ENCODE measurements at regions not wholly inside any gene's neighbourhood (a gene's known extent, or its start where the extent isn't known, plus 50 kb on each side); places are given as distances from the start of the nearest gene placed in this dataset.

DNA sequence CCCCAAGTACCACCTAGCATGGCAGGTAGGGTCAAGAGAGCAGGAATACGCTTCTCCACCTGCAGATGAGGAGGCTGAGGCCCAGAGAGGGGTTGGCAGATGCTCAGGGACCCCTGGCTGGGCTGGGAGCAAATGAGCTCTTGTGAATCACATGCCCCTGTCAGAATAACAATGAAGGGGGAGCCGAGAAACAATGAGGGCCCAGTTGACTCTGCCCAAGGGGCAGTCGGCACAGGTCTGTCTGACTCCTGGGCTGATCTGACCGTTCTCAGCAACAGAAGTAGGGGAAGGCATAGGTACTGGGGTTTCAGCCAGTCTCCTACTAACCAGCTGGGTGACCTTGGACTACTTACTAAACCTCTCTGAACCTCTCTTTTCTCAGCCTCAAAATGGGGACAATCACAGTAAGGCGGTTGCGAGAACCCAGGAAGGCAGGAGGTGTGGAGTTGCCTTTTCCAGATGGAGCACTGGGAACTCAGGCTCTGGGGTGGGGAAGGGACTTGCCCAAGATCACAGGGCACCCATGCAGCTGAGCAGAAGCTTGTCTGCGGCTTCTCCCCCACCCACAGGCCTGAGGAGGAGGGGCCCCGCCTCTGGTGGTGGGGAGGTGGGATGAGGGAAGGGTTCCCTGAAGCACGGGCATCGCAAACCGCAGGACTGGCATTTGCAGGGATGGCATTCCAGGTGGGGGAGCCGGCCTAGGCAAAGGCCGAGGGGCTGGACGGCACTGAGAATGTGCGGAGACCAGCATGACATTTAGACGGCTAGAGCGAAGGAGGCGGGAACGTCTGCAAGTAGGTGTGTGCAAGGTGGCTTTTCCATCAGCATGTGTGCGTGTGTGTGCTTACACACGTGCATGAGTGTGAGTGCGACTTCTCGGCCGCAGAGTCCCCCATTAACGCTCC is 163.0 kb downstream of the MN1 start:
- DNase-seq = no peak

DNA sequence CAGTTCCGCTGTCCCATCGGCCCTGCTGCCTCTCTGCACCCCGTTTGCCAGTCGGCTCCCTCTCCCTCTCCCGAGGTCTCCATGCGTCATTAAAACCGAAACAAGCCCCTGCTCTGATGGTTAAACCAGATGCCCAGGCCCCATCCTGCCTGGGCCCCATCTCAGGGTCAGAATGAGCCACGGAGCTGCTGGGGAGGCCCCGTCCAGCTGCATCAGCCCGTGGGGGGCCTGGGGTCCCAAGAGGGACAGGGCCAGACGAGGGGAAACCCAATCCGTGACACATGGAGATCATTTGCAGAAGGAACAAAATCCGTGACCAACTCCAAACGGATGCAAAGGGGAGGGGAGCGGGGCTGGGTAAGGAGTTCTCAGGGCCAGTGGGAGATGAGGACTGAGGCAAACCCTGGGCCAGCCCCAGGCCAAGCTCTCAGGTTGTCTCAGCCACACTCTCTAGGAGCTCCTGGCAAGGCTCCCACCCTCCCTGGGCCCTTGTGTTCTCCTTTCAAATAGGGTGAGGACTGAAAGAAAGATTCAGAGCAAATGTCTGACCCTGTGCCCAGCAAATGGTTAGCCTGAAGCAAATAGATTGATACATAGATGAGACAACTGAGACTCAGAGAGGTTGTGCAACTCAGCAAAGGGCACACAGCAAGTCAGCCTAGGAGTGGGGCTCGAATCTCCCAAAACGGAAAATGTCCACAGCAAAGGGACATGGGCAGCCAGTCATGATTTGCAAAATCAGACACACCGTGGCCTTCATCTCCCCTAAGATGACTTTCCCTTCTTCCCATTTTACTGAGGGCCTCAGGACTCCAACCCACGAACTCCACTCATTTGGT is 162.1 kb downstream of the MN1 start:
- no peak for DNase-seq

DNA sequence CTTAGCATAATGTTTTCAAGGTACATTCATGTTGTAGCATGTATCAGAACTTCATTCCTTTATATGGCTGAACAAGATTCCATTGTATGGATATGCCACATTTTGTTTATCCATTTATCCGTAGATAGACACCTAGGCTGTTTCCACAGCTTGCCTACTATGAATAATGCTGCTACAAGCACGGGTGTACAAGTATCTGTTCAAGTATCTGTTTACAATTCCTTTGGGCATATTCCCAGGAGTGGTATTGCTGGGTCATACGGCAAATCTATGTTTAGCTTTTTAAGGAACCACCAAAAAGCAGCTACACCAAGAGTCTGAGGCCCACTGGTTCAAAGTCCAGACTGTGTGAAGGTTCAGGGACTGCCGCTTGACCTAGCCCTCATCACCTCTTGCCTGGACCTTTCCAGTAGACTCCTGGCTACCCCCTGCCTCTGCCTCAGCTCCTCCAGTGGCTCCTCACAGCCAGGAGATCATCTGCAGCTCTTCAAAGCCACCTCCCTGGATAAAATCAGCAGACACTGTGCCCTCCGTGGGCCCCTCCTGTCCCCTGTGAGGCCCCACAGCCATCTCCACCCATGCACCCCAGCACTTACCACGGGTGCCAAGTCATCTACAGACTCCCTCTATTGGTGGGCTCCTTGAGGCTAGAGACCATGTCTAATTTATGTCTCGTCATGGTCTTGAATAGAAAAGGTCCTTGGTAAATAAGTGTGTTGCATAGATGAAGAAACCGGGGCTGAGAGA is 160.3 kb downstream of the MN1 start:
- DNase-seq = no peak

DNA sequence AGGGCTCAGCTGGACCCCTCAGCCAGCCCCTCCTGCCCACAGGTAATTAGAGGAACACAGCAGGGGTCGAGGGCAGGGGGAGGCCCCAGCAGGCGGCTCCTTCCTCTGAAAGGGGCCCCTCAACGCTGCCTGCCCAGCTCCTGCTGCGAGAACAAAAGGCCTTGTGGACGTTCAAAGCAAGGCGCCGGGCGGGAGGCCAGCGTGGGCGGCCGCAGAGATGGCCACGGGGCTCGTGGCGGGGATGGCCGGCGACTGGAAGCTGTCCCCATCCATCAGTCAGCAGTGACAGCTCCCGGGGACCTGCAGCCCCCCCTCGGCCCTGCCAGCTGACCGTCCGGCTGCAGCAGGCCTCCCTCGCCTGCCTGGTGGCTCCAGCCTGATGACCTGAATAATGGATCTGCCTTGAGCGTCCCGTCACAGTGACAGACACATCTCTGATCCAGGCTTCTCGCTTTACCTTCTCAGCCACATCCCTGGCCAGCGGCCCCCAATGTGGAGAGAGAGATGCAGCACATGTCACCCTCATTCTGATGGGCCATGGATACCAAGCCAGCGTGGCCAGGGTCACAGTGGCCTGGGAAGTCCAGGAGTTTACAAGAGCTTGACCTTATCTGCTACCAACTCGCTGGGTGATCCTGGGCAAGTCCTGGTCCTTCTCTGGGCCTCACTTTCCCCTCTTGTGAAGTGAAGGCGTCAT is 159.3 kb downstream of the MN1 start:
- DNase-seq = no peak

DNA sequence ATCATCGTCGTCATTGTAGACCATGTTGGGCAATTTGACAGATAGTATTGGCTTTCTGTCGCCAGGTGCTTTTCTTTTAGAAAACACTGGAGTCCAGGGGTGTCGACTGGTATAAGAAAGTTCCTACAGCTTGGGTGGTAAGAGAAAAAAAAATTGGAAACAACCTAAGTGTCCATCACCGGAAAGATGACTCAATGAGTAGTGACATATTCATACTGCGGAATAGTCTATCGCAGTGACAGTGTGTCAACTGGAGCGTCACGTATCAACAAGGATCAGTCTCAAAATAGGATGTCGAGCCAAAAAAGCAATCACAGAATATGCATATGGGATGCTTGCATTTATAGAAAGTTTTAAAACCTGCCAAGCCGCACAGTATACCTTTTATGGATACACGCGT is 157.6 kb downstream of the MN1 start:
- DNase-seq = no peak

DNA sequence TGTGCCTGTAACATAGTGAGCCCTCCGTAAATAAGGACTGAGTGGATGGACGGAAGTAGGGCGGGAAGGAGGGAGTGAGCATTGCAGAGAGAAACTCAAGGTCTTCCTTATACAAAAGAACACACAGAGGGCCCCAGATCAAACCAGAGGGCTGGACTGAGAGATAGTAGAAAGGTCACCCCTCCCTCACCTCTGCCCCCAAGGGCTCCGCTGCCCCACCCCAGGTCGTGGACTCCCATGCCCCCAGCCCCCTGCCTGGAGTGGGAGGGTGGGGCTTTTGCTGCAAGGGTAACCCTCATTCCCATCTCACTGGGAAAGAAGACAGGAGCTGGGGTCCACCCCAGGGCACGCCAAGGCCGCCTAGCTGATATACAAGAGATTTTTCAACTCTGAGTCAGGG is 157.0 kb downstream of the MN1 start:
- no peak for DNase-seq

DNA sequence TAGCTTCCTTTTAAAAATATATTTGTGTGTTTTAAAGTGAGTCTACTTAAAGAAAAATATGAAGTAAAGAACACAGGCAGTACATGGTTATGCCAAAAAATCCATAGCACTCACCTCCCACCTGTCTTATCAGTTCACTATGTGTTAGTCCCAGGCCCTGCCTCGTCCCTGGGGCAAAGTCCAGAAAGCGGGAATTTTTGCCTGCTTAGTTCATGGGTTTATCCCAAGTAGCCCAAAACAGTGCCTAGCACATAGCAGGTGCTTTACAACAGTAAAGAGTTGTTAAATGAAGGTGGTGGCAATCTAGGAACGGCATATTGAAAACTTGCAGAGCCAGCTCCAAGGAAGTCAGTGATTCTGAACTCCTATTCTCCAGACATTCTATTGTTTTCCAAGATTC is 154.0 kb downstream of the MN1 start:
- DNase-seq = no peak

DNA sequence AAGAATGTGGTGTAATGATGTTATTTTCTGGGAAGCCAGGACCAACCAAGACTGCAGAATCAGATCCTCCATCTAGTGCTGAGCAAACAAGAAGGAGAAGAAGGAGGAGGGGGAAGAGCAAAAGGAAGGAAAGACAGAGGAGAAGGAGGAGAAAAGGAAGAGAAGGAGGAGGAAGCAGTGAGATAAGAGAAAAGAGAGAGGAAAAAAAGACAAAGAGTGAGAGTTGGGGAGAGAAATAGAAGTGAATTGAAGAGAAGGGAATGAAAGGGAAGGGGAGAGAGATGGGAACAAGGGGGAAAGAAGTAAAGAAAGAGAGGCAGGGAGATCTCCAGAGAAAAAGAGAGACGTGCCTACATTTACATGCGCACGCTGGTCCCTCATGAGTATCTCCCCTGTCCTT is 153.5 kb downstream of the MN1 start:
- DNase-seq = no peak

DNA sequence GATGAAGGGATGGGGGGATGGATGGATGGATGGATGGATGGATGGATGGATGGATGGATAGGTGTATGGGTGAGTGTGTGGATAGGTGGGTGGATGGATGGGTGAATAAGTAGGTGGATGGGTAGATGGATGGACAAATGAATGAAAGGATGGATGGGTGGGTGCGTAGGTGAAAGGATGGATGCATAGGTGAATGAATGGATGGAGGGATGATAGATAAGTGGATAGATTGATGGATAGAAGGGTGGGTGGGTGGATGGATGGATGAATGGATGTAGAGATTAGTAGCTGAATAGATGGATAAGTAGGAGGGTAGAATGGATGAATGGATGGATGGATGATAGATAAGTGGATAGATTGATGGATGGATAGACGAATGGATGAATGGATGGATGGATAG is 152.7 kb downstream of the MN1 start:
- no peak for DNase-seq

DNA sequence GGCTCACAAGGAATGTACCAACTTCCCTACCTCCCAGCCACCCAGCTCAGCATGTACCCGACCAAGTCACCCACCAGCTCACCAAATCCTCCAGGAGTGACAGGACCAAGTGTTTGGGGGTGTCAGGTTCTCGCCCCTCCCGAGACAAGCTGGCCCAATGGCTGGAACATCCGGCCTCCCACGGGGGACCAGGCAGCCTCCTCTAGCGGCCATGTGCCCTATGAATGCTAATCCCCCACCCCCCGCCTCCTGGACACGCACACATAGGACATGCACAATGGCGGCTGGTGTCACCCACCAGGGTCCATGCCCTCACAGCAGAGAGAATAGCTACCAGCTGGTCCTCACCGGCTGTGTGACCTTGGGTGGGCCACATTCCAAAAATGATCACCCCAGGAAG is 151.0 kb downstream of the MN1 start:
- no peak for DNase-seq

DNA sequence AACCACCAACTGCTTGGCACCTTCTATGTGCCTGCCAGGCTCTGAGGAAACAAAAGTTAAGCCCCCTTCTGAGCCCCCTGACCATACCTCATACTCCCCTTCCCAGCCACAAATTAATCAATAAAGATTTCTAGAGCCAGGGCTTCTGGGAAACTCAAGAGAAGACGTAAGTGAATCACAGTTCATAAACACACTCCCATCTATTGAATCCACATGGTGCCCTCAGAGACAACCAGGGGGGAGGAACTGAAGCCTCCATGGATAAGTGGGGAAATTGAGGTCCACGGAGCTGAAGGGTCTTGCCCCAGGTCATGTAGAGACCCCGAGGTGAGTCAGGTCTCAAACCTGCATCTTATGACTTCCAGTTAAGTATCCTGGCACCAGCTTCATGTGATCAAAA is 150.6 kb downstream of the MN1 start:
- no peak for DNase-seq

DNA sequence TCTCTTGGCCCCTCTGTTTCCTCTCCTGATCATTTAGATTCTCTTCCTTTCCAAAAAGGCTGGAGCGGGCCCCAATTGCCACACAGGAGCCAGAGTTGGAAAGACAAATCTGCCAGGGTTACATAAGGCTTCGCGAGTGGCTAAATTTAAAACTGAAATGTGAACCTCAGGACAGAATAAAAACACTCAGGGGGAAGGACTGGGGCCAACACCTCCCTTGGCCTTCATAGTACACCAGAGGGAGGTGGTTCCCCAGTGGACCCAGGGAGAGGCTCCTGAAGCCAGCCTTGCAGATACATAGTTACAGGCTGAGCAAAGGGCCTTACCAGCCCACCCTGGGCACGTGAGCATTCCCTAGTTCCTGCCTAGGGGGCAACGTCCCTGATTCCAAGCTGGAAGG is 150.1 kb downstream of the MN1 start:
- DNase-seq = no peak

DNA sequence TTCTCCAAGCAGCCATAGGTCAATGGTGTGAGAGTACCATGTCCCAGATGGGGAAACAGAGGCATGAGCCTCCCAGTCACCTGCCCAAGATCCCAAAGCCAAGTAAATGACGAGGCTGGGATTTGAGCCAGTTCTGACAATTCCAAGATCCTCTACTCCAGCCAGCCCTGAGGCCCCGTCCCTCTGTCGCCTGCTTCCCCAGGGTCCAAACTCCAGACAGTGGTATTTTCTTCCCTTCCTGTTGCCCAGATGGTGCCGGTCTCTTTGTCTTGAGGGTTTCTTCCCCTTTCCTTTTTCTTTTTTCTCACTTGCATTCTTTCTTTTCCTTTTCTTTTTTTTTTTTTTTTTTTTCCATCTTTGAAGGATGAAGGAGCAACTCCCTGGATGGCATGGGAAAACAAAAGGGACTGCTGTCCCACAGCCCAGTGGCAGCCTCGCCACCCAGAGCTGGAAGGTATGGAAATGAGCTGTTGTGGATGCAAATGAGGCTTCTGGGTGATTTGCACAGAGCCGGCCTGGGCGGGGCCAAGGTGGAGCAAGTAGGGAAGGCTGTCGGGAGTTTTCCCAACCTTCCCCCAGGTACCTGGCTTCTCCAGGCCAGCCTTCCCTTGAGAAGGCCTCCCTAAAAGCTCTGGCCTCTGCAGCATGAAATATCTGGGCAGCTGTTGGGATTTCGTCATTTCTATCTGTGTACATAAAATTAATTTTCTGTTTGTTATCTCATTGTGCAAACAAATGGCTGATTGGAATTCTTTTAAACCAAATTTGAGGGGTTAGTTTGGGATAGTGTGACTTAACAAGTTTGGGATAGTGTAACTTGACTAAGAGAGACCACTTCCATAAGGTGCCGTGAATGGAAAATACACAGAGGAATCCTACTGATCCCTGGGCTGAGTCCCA is 146.8 kb downstream of the MN1 start:
- no peak for DNase-seq

DNA sequence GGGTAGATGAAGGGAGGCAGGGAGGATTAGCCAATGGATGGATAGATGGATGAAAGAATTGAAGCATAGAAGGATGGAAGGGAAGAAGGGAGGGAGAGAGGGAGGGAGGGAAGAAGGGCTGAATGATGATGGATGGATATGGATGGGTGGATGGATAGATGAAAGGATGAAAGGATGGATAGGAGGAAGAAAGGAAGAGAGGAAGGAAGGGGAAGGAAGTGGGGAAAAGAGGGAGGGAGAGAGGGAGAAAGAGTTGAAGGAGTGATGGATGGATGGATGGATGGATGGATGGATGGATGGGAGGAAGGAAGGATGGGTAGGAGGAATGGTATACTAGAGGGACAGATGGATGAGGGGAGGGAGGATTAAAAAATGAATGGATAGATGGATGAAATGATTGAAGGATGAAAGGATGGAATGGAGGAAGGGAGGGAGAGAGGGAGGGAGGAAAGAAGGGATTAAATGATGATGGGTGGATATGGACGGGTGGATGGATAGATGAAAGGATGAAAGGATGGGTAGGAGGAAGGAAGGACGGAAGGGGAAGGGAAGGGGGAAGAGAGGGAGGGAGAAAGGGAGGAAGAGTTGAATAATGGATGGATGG is 145.9 kb downstream of the MN1 start:
- no peak for DNase-seq

DNA sequence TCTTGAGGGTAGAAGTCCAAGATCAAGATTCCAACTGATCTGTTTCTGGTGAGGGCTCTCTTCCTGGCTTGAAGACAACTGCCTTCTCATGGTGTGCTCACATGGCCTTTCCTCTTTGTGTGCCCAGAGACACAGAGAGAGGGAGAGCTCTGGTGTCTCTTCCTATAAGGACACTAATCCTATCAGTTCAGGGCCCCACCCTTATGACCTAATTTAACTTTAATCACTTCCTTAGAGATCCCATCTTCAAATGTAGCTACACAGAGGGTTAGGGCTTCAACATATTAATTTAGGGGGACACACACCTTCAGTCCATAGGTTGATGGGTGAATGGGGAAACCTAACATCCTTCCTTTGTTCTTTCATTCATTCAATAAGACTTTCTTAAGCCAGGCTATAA is 144.6 kb downstream of the MN1 start:
- DNase-seq = no peak

DNA sequence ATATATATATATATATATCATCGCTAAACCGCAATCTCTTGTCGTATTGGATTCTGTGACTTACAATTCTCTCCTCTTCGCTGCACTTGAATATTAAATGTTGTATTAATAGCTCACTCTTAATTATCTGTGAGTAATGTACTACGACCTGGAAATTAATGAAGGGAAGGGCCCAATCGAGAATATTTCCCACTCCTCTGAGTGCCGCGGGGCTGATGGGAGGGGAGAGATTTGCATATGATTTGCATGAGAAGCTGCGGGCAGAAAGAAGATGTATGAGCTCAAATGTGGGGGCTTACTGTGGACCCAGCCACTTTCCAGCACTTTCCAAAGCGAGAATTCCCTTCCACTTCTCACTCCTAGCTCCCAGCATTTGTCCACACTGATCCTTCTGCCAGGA is 141.2 kb downstream of the MN1 start:
- DNase-seq = no peak

DNA sequence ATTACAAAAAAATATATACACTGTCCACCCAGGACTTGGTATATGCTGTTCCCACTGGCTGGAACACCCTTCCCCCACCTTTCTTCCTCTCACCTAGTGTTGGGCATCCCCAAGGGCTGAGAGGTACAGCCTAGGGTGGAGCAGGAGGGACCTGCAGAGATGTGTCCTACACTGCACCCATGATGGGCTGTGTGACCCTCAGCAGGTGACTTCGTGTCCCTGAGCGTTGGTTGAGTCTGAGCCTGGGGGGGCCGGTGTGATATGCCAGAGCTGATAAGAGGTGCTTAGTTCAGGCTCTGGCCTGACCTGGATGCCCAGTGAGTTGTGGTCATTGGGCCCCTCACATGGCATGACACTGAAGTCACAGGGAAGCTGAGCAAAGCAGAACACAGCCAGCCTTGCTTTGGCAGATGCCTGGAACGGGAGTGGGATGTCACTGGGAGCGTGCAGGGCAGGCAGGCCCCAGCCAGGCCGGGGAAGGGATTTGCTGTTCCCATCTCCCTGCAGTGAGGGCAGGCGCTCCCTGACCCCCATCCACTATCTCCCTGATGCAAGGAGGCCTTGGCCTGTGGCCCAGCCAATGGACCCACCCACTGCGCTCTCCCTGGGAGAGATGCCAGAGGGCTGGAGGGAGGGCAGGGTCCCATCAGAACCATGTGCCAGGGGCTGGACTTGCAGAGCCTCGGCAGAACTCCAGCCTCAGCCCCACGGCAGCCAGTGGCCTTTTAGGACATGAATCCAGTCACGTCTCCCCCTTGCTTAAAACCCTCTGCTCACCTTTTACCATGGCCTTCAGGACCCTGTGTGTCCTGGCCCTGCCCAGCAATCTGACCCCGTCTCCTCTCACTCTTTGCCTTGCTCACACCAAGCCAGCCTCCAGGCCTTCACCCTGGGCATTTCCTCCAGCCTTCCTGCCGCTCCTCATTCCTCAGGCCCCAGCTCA is 138.9 kb downstream of the MN1 start:
- DNase-seq = no peak

DNA sequence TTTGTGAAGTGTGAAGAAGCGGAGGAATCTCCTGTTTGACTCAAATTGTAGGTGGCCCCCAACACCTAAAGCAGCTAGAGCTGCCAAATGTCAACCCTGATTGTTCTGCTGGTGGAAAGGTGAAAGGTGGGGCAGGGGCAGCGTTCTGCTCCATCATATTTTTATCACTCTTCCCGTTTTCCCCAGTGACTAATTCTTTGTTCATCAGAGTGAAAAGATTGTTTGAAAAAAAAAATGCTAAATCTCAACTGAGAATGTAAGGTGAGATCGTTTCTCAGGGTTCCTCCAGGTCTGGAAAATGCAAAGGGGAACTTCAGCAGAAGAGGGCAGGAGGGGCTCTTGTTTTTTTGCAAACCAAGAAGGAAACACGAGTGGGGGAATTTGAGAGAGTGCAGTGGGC is 137.7 kb downstream of the MN1 start:
- no peak for DNase-seq

DNA sequence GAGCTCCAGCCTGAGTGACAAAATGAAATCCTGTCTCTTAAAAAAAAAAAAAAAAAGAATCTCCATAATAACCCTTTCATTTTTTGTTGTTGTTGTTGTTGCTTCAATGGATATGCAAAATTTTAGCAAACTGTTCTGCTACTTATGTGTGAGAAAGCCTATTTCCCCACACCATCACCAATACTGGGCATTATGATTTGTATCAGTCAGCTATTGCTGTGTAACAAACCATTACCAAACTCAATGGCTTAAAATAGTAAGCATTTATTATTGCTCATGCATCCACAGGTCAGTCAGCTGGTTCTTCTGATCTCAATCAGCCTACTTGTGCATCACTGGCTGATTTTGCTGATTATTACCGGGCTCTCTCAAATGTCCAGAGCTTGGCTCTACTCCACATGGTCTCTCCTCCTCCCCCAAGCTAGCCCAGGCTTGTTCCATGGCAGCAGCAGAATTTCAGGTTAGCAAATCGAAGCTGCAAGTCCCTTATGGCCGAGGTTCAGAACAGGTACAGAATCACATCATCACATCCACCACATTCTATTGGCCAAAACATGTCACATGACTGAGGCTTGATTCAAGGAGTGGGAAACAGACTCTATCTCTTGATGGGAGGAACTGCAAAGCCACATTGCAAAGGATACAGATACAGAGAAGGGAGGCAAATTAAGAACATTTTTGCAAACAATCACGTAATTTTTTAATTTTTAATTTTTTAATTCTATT is 135.1 kb downstream of the MN1 start:
- DNase-seq = no peak

All from NCI-H1694 treated with DMSO at 0.1 percent for 48 hours (cell line).